ENCODE measurements at regions not wholly inside any gene's neighbourhood (a gene's known extent, or its start where the extent isn't known, plus 50 kb on each side); places are given as distances from the start of the nearest gene placed in this dataset.

- TF ChIP-seq TAF1 (IDR thresholded peaks at IDR 0.05; ENCODE audit: borderline replicate concordance, low read depth, low read length) (no peak), POLR2A (IDR thresholded peaks at IDR 0.05; ENCODE audit: low read depth, low read length) (no peak)
Observed at GRCh38 chr9:13732290-13732689, 452.8 kb upstream of the MPDZ start.

All from GM12892 (cell line).